ENCODE measurements at regions not wholly inside any gene's neighbourhood (a gene's known extent, or its start where the extent isn't known, plus 50 kb on each side); places are given as distances from the start of the nearest gene placed in this dataset.
A peak's percentile ranks its signal among the peaks of the same experiment; 100 is the strongest.

DNA sequence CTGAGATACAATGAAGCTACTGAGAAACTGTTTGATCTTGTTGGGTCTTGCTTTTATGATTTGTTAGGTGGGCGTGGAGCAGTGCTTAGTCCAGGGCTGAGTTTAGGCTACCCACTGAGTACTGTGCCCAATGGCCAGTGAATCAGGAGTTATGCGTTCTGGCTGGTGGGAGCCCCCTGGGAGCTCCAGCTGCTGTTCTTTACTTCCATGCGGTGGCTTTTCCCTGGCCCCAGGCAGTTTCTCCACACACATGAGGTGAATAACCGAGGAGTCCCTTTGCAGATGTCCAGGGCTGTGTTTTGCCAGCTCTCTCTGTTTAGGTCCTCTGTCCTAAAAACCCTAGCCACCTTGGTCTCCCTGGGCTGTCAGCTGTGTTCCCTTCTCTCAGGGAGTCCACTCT lies 106.5 kb downstream of the KLF13 start:
- Histone ChIP-seq H3K27me3 (no peaks in the 10 kb centered on the region), H3K9me3 (no peaks in the 10 kb centered on the region), H3K36me3 (no peaks in the 10 kb centered on the region), H3K4me3 (no peak overlapping the region), H3K27ac (no peak overlapping the region), H3K4me1 (peaks cover 0 to 13% (median 5%) of the 10 kb centered on the region in 4 donors)
- WGBS (ENCODE audit: insufficient coverage, low coverage, low lambda C conversion rate, missing lambda C conversion rate), result no CpG with 5 or more reads among the region's 4 CpGs
- intact Hi-C loops (cut with DNase I), result no loop called here
- TF ChIP-seq CTCF (IDR thresholded peaks at IDR 0.05) (no peak), POLR2A (IDR thresholded peaks at IDR 0.05) (no peak)
- DNase-seq (no peak), ATAC-seq (no peak)

- Histone ChIP-seq H3K9me3 (no peaks in the 10 kb centered on the region), H3K36me3 (no peaks in the 10 kb centered on the region), H3K27ac (no peak overlapping the region), H3K27me3 (no peaks in the 10 kb centered on the region), H3K4me1 (peaks cover 0 to 13% (median 5%) of the 10 kb centered on the region in 4 donors), H3K4me3 (no peak overlapping the region)
- DNase-seq (no peak), ATAC-seq (no peak)
- intact Hi-C loops (cut with DNase I), result no loop called here
- 100% methylated on average over 1 of the region's 6 CpGs for WGBS (ENCODE audit: insufficient coverage, low coverage, low lambda C conversion rate, missing lambda C conversion rate)
- TF ChIP-seq CTCF (IDR thresholded peaks at IDR 0.05), result no peak
- TF ChIP-seq POLR2A (IDR thresholded peaks at IDR 0.05), result no peak
Measured at GRCh38 chr15:31433574-31433973, 106.9 kb downstream of the KLF13 start.

- no peak for DNase-seq
- TF ChIP-seq POLR2A (IDR thresholded peaks at IDR 0.05) (no peak), CTCF (IDR thresholded peaks at IDR 0.05) (no peak)
- Histone ChIP-seq H3K36me3 (no peaks in the 10 kb centered on the region), H3K4me1 (peaks cover 0 to 13% (median 5%) of the 10 kb centered on the region in 4 donors), H3K27ac (peak overlapping the region; percentile 21 to 40 (median 32)), H3K4me3 (no peak overlapping the region), H3K9me3 (no peaks in the 10 kb centered on the region), H3K27me3 (no peaks in the 10 kb centered on the region)
- intact Hi-C loops (cut with DNase I), result no loop called here
- ATAC-seq, result no peak
- WGBS (ENCODE audit: insufficient coverage, low coverage, low lambda C conversion rate, missing lambda C conversion rate), result 80% methylated on average over 1 of the region's 3 CpGs
Measured at GRCh38 chr15:31434275-31434587, 107.6 kb downstream of the KLF13 start.

GRCh38 chr15:31434588-31435260 lies 108.1 kb downstream of the KLF13 start:
- Histone ChIP-seq H3K27ac (peak overlapping the region; percentile 21 to 40 (median 32)), H3K4me3 (peak overlapping the region in 1 of 3 donors; percentile 3), H3K27me3 (no peaks in the 10 kb centered on the region), H3K4me1 (peaks cover 0 to 13% (median 5%) of the 10 kb centered on the region in 4 donors), H3K36me3 (no peaks in the 10 kb centered on the region), H3K9me3 (no peaks in the 10 kb centered on the region)
- intact Hi-C loops (cut with DNase I), result no loop called here
- WGBS (ENCODE audit: insufficient coverage, low coverage, low lambda C conversion rate, missing lambda C conversion rate), result 46% methylated on average over 16 of the region's 21 CpGs
- ATAC-seq (peak; percentile 38 to 56 (median 48)), DNase-seq (peak in 2 of 3 donors; percentile 49 to 61)
- TF ChIP-seq POLR2A (IDR thresholded peaks at IDR 0.05), result no peak
- no peak for TF ChIP-seq CTCF (IDR thresholded peaks at IDR 0.05)

All from right lobe of liver (tissue), 6 donors.